NCI-H146 treated with DMSO at 0.1 percent for 48 hours (cell line): ENCODE measurements at regions not wholly inside any gene's neighbourhood (a gene's known extent, or its start where the extent isn't known, plus 50 kb on each side); places are given as distances from the start of the nearest gene placed in this dataset.
"Not testable (repeated sequence)": the region's sequence is repeated elsewhere in the genome, so short reads cannot be mapped to it uniquely, and the experiment has no call there.

Experiments
- DNase-seq: peaks from one replicate; lab custom pipeline; 2025; ENCODE audit not compliant: unreplicated experiment; lab: John Stamatoyannopoulos, UW

DNA sequence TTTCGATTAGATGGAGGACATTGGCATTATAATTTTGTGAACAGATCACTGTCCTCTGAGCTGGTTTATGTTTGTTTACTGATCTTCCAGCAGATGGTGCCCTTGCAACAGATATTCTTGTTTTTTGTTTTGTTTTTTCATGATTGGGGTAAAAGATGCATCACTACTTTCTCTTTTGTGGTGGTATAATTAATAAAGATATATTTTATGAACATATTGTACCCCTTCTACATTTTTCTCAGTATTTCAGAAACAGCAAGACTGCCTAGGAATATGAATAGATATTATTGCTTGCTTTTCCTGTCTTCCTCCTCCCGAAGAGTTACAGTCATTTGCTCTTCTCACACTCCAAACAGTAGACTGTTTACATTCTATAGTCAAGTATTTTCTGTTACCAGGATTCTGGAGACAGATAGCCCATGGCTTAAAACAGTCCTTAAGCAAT is 905.2 kb downstream of the TRAM1L1 start:
- no peak for DNase-seq

DNA sequence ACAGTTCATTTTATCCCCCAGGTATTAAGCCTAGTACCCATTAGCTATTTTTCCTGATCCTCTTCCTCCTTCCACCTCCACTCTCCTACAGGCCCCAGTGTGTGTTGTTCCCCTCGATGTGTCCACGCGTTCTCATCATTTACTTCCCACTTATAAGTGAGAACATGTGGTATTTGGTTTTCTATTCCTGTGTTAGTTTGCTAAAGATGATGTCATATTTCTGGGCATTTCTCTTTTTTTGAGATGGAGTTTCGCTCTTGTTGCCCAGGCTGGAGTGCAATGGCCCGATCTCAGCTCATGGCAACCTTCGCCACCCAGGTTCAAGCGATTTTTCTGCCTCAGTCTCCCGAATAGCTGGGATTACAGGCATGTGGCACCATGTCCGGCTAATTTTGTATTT is 934.0 kb downstream of the TRAM1L1 start:
- not testable (repeated sequence) for DNase-seq

DNA sequence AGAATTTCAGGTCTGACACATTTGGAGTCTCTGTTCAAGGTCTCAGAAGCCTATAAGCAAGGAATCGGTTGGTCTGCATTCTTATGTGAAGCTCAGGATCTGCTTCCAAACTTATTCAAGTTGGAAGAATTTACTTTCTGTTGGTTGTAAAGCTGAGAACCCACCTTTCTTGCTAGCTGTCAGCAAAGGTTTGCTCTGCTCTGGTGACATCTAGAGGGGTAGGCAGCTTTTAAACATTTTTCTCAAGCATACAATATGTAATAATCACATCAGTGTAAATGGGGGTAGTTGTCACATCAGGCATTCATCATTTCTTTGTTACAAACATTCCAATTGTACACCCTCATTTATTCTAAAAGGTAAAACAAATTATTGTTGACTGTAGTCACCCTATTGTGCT is 935.2 kb downstream of the TRAM1L1 start:
- DNase-seq = no peak

DNA sequence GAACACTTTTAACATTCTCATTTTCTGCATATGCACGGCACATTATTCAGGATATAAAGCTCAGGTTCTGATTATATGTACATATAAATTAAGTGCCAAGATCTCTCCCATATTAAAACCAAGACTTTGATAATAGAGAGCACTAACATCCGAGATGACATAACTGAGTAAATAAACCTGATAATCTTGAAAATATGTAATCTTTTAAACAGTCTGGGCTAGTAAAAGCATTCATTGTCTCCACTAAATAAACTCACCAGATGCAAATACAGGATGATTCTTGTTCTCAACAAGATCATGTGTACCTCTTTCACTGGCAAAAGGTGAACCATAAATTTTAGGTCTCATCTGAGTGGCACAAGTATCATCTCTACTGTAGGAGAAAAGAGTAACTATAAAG is 942.2 kb downstream of the TRAM1L1 start:
- no peak for DNase-seq

DNA sequence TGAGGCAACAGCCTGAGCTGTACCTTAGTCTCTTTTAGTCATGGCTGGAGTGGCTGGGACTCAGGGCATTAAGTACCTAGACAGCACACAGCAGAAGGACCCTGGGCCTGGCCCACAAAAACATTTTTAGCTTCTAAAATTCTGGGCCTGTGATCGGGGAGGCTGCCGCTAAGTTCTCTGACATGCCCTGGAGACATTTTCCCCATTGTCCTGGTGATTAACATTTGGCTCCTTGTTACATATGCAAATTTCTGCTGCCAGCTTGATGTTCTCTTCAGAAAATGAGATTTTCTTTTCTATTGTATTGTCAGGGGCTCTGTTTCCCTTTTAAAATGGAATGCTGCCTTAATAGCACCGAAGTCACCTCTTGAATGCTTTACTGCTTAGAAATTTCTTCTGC is 952.4 kb downstream of the TRAM1L1 start:
- DNase-seq = no peak

DNA sequence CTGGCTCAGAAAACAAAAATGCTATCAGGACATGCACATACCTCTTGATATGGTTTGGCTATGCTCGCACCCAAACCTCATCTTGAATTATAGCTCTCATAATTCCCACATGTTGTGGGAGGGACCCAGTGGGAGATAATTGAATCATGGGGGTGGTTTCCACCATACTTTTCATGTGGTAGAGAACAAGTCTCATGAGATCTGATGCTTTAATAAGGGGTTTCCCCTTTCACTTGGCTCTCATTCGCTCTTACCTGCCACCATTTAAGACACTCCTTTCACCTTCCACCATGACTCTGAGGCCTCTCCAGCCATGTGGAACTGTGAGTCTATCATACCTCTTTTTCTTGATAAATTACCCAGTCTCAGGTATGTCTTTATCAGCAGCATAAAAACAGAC is 958.6 kb downstream of the TRAM1L1 start:
- DNase-seq = no peak

DNA sequence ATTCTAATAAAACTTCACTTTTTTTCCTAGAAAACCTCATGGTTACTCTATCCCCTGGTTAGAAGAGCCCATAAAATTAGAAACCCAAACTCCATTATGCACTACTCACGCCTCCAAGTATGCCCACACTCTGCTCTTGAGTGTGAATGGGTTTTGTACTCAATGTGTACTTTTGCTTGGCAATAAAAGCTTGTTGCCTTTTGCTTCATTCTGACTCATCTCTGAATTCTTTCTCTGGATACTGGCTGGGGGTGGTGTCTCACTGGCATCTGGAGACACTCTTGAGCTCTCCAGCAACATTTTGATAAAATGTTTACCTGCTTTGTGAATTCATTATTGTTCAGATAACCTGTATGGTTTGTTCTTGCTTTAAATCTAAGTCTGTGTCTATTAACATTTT is 963.3 kb downstream of the TRAM1L1 start:
- DNase-seq = no peak

DNA sequence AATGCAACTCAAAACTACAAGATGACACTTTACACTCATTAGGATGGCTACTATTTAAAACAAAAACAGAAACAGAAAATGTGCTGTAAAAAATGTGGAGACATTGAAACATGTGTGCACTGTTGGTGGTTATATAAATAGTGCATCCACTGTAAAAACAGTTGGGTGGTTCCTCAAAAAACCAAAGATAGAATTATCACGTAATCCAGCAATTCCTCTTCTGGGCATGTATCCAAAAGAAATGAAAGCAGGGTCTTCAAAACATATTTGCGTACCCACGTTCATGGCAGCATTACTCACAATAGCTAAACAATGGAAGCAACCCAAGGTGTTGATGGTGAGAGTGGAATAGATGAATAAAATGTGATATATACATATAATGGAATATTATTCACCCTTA is 967.2 kb downstream of the TRAM1L1 start:
- no peak for DNase-seq

DNA sequence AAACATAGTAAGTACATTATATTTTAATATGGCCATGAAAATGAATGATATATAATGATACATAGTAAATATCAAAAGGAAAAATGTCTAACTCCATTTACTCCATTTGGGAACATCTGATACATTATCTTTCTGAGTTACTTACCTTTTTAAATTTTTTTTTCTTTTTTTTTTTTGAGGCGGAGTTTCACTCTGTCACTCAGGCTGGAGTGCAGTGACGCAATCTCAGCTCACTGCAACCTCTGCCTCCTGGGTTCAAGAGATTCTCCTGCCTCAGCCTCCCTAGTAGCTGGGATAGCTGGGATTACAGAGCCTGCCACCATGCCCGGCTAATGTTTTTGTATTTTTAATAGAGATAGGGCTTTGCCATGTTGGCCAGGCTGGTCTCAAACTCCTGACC is 972.5 kb downstream of the TRAM1L1 start:
- not testable (repeated sequence) for DNase-seq

DNA sequence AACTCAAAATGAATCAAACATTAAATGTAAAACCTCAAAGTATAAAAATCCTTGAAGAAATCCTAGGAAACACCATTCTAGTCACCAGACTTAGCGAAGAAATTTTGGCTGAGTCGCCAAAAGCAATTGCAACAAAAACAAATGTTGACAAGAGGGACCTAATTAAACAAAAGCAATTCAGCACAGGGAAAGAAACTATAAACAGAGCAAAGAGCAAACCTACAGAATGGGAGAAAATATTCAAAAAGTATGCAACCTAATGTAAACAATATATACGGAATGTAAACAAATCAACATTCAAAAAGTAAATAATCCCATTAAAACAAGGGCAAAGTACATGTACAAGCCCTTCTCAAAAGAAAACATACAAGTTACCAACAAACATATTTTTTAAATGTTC is 974.7 kb downstream of the TRAM1L1 start:
- DNase-seq = no peak

DNA sequence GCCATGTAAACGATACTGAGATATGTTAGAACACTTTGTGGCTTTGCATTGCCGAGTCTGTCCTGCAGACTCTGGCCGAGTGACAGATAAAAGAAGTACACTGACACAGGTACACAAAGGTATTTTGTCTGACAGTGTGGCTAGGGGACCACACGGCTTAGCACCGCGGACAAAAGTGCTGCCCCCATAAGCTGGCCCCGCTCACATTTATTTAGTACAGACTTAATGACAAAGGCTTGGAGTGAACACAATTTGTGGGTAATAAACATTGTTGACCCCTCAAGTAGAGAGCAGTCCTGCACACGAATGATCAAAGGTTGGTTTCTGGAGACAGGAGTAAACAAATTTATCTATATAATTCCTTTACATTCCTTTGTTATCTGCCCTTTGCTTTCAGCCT is 976.8 kb downstream of the TRAM1L1 start:
- DNase-seq = no peak

DNA sequence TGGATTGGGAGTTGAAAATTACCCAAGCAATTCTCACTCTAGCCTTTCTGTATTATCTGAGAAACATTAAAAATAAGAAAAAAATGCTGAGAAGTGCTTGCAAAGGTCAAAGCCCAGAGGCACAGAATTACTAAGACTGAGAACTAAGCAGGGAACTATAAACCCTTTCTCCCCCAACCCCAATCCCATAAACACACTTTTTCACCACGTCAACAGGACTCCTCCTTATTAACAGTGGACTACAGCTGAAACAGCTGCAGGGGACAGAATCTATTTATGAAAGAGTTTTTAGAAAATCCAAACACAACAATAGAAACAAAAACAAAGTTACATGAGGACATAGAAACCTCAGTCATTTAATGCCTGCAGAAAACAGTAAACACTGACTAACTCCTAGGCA is 984.1 kb downstream of the TRAM1L1 start:
- no peak for DNase-seq

DNA sequence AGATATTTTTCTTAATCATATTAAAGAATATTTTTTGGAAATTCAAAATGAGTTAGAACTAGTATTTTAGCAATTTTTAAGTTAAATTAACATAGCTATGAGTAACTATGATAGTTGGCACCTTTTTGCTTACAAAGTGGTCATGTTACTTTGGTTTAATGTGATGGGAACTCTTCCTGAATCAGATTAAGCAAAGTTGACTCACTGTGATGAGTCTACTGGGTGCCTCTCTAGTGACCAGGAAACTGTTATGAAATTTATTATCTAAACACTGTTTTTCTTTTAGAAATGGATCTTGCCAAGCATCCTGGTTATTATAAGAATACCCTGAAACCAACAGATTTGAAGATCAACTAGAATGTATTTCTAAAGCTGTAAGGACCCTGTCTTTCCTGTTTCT is 985.8 kb downstream of the TRAM1L1 start:
- DNase-seq = no peak

DNA sequence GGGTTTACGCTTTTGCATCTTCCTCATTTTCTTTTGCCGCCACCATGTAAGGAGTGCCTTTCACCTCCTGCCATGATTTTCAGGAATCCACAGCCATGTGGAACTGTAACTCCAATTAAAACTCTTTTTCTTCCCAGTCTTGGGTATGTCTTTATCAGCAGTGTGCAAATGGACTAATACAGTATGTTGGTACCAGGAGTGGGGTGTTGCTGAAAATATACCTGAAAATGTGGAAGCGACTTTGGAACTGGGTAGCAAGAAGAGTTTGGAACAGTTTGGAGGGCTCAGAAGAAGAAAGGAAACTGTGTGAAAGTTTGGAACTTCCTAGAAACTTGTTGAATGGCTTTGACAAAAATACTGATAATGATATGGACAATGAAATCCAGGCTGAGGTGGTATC is 983.9 kb upstream of the NDST4 start:
- DNase-seq = not testable (repeated sequence)

DNA sequence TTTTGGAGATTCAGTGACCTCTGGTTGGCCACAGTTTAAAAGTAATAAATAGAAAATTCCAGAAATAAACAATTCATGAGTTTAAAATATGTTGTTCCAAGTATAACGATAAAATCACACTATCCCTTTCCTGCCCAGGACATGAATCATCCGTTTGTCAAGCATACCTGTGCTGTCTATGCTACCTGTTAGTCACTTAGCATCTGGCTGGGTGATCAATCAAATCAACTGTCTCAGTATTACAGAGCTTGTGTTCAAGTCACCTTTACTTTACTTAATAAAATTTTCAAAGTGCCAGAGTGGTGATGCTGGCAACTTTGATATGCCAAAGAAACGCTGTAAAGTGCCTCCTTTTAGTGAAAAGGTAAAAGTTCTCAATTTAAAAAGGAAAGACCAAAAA is 979.5 kb upstream of the NDST4 start:
- no peak for DNase-seq

DNA sequence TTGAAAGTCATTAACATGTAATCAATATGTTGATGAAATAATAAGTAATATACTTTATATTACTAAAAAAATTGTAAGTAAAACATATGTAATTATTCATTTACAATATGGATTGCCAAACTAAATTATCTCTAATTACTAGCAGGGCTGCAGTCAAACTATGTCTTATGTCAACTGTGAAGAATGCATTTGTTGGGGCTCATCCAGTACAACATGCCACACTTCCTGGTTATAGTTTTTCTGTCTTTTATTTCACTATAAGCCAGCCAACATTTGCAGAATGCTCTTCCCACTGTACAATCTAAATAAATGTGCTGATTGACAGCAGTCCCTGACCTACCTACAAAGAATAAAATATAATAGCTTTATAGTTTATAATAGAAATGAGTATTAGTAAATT is 975.4 kb upstream of the NDST4 start:
- DNase-seq = no peak

DNA sequence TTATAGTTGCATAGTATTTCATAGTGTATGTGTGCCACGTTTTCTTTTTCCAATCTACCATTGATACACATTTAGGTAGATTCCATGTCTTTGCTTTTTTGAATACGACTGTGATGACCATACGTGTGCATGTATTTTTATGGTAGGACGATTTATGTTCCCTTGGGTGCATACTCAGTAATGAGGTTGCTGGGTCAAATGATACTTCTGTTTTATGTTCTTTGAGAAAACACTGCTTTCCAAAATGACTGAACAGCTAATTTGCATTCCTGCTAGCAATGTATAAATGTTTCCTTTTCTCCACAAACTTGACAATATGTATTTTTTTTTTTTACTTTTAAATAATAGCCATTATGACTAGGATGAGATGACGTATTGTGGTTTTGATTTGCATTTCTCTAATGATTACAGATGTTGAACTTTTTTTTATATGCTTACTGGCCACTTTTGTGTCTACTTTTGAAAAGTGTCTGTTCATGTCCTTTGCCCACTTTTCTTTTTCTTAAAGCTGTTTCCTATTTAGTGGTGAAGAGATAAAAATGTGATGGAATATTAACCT is 969.5 kb upstream of the NDST4 start:
- DNase-seq = no peak

DNA sequence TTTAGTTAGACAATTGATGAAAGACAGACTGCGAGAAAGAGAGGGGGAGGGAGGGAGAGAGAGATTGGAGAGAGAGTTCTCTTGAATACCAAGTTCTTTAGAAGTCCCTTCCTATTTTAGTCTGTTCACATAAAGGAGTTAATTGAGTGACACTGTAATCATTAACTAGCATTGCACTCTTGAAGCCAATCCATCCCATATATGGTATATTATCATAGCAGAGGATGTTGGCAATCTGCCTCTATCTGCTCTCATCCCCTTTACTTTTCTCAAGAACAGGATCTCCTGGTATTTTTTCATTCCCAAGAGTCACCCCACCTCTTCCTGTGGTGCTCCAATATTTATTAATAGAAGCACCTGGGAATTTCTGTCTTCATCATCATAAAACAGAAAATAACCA is 959.6 kb upstream of the NDST4 start:
- no peak for DNase-seq

DNA sequence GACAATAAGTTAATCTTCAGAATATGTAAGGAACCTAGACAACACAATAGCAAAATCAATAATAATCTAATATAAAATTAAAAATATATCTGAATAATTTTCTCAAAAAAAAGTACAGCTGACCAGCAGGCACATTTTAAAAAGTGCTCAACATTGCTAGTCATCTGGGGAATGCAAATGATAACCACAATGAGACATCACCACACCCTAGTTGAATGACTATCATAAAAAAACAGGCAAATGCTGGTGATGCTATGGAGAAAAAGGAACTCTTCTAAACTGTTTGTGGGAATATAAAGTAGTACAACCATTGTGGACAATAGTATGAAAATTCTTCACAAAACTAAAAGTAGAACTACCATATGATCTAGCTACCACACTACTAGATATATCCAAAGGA is 956.9 kb upstream of the NDST4 start:
- DNase-seq = no peak

DNA sequence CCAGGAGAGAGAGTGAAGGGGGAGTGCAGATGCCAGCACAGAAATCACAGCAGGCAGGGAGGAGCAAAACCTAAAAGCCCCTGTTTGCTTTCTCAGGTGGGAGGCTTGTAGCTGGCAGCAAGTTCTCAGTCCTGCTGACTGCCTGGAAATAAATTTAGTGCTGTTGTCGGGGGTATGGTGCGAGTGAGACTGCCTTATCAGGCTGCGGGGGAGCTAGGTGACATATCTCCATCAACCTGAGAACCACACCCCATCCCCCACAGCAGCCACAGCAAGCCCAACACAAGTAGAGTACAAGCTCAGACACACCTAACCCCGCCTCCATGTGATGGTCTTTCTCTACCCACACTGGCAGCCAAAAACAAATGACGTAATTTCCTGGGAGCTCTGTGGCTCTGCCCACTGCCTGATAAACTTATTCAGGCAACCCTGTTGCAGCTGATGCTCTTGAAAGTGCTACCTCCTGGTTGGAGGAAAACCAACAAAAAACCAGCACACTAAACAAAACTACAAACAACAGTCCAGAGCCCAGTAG is 953.4 kb upstream of the NDST4 start:
- DNase-seq = no peak

DNA sequence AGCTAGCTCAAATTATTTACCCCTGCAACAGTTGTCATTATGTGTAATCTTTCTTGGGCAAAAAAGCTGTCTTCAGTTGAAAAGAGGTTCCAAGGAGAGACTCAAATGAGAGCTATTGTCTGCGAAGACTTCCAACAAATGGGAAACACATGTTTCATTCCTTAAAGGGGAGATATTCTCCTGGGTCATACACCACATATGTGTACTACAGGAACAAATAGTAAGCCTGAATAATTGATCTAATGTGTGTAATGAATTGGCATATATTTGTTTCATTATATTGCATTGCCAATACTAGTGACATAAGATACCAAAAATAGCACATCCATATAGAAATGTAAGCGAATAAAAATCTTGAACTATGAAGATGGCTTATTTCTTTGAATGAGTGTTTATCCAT is 950.9 kb upstream of the NDST4 start:
- DNase-seq = no peak

DNA sequence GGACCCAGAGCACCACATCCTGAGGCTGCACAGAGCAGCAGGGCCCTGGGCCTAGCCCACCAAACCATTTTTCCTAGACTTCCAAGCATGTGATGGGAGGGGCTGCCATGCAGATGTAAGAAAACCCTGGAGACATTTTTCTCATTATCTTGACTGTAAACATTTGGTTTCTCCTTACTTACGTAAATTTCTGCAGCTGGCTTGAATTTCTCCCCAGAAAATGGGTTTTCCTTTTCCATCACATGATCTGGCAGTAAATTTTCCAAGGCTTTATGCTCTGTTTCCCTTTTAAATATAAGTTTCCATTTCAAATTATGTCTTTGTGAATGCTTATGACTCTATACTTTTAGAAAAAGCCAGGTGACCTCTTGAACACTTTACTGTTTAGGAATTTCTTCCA is 945.9 kb upstream of the NDST4 start:
- DNase-seq = no peak

DNA sequence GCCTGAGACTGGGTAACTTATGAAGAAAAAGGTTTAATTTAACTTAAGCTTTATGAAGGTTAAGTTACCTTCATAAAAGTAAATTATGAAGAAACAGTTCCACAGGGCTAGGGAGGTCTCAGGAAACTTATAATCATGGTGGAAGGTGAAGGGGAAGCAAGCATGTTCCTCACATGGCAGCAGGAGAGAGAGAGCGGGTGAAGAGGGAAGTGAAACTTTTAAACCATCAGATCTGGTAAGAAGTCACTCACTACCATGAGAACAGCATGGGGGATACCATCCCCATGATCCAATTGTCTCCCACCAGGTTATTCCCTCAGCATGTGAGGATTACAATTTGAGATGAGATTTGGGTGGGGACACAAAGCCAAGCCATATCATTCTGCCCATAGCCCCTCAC is 944.7 kb upstream of the NDST4 start:
- DNase-seq = no peak
